ENCODE measurements at regions not wholly inside any gene's neighbourhood (a gene's known extent, or its start where the extent isn't known, plus 50 kb on each side); places are given as distances from the start of the nearest gene placed in this dataset.

DNA sequence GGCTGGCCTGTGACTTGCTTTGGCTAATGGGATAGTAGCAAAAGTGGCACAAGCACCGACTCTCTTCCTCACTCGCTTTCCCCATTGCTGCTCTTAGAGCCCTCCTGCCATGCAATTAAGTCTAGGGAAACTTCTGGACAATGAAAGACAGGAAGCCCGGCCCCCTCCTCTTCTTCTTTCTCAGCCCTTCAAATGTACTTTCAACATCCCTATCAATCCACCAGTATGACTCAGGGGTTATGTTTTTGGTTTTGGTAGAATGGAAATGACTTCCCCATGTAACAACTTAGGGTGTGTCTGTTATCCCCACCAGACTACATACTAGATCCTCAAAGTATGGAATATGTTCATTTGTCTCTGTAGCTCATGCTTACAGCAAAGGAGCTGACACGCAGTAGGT lies 139.0 kb upstream of the GDF10 start:
- Histone ChIP-seq H4K12ac (ENCODE audit: low read depth, low read length) (no peak overlapping the region), H3K36me3 (ENCODE audit: control insufficient read depth in 1 of 2, insufficient read depth in 2 of 2, low read length in 2 of 2) (no peaks in the 10 kb centered on the region), H3K4ac (ENCODE audit: low read depth, low read length) (no peak overlapping the region), H4K8ac (ENCODE audit: low read depth, low read length) (no peak overlapping the region), H3K9ac (ENCODE audit: low read length) (no peak overlapping the region), H3K27ac (ENCODE audit: low read depth, low read length) (no peak overlapping the region), H2BK5ac (ENCODE audit: low read depth, low read length, poor library complexity) (no peak overlapping the region), H3K14ac (ENCODE audit: low read length) (no peak overlapping the region), H2AK5ac (ENCODE audit: low read length) (no peak overlapping the region), H3K4me3 (ENCODE audit: low read depth, low read length) (no peak overlapping the region), H3K9me3 (ENCODE audit: insufficient read depth, low read depth, low read length) (peaks cover 5% of the 10 kb centered on the region), H2BK12ac (ENCODE audit: low read length) (no peak overlapping the region), H3K79me1 (ENCODE audit: low read length) (peaks cover 9% of the 10 kb centered on the region), H3K27me3 (ENCODE audit: insufficient read depth, low read length) (no peaks in the 10 kb centered on the region), H3K23ac (ENCODE audit: low read length) (no peak overlapping the region), H4K91ac (ENCODE audit: low read depth, low read length) (no peak overlapping the region), H3K79me2 (ENCODE audit: control insufficient read depth, insufficient read depth, low read length, poor library complexity) (no peaks in the 10 kb centered on the region), H3K18ac (ENCODE audit: low read length) (no peak overlapping the region), H3K4me2 (ENCODE audit: low read length) (no peak overlapping the region), H2BK120ac (ENCODE audit: insufficient read depth, low read length, poor library complexity) (no peak overlapping the region), H3K4me1 (ENCODE audit: control insufficient read depth in 1 of 2, insufficient read depth in 2 of 2, low read length in 2 of 2) (peaks cover 7 to 14% of the 10 kb centered on the region in 2 experiments), H2AFZ (ENCODE audit: insufficient read depth, low read length, poor library complexity) (no peak overlapping the region)
- no CpG with 5 or more reads among the region's 4 CpGs for WGBS (ENCODE audit: extremely low coverage, insufficient coverage, insufficient read length)
- DNase-seq = no peak

DNA sequence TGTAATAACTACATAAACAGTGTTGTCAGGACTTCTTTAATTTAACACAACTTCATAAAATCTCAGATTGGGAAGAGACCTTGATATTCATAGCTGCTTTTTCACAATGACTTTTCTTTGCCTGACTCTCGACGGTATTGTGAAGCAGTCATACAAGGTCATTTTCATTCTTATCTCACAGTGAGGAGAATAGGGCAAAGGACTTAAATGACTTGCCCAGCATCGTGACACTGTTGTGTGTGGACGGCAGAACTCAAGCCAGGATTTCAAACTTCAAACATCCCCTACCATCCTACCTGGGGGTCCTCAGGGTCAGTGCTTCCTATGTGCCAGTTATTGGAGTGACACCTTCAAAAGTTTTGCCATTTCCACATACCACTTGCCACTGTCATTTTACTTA lies 138.5 kb upstream of the GDF10 start:
- Histone ChIP-seq H3K23ac (ENCODE audit: low read length) (no peak overlapping the region), H3K36me3 (ENCODE audit: control insufficient read depth in 1 of 2, insufficient read depth in 2 of 2, low read length in 2 of 2) (no peaks in the 10 kb centered on the region), H3K4me3 (ENCODE audit: low read depth, low read length) (no peak overlapping the region), H2BK120ac (ENCODE audit: insufficient read depth, low read length, poor library complexity) (no peak overlapping the region), H3K9me3 (ENCODE audit: insufficient read depth, low read depth, low read length) (peaks cover 5% of the 10 kb centered on the region), H3K79me2 (ENCODE audit: control insufficient read depth, insufficient read depth, low read length, poor library complexity) (no peaks in the 10 kb centered on the region), H3K27me3 (ENCODE audit: insufficient read depth, low read length) (no peaks in the 10 kb centered on the region), H3K4ac (ENCODE audit: low read depth, low read length) (no peak overlapping the region), H3K14ac (ENCODE audit: low read length) (no peak overlapping the region), H4K91ac (ENCODE audit: low read depth, low read length) (no peak overlapping the region), H3K79me1 (ENCODE audit: low read length) (peaks cover 9% of the 10 kb centered on the region), H3K9ac (ENCODE audit: low read length) (no peak overlapping the region), H4K12ac (ENCODE audit: low read depth, low read length) (no peak overlapping the region), H2AK5ac (ENCODE audit: low read length) (no peak overlapping the region), H3K4me2 (ENCODE audit: low read length) (no peak overlapping the region), H3K4me1 (ENCODE audit: control insufficient read depth in 1 of 2, insufficient read depth in 2 of 2, low read length in 2 of 2) (peaks cover 7 to 17% of the 10 kb centered on the region in 2 experiments), H2BK12ac (ENCODE audit: low read length) (no peak overlapping the region), H2BK5ac (ENCODE audit: low read depth, low read length, poor library complexity) (no peak overlapping the region), H4K8ac (ENCODE audit: low read depth, low read length) (no peak overlapping the region), H3K18ac (ENCODE audit: low read length) (no peak overlapping the region), H3K27ac (ENCODE audit: low read depth, low read length) (no peak overlapping the region), H2AFZ (ENCODE audit: insufficient read depth, low read length, poor library complexity) (no peak overlapping the region)
- DNase-seq = no peak
- no CpG with 5 or more reads among the region's 4 CpGs for WGBS (ENCODE audit: extremely low coverage, insufficient coverage, insufficient read length)

DNA sequence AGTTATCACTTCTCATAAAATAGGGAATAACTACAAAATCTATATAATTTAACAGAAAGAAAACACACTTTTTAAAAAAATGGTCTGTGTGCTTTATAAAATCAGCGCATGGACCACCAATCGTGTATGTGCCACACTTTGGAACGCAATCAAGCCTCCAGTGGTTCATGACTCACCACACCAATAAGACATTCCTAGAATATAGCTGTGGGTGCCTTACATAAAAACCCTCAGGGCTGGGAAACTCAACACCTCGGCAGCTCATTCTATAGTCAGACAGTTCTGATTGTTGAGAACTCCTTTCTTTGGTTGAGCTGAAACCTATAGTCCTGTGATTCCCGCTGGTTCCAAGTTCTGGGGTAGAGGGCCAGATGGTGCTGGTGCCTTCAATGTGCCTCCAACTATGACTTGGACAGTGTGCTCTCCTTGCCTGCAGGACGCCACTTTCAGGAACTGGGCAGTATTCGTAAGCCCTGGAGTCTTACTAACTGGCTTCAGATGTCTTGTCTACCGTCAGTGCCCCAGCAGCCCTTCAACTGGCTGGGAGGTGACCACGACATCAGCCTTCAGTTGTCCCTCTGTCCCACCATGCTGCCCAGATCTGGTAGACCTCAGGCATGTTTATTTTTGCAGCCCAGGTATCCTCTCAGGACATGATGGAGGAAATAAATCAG lies 135.7 kb upstream of the GDF10 start:
- Histone ChIP-seq H3K27ac (ENCODE audit: low read depth, low read length) (no peak overlapping the region), H3K14ac (ENCODE audit: low read length) (peak overlapping the region; percentile 4), H3K36me3 (ENCODE audit: control insufficient read depth in 1 of 2, insufficient read depth in 2 of 2, low read length in 2 of 2) (no peaks in the 10 kb centered on the region), H2BK5ac (ENCODE audit: low read depth, low read length, poor library complexity) (no peak overlapping the region), H3K79me2 (ENCODE audit: control insufficient read depth, insufficient read depth, low read length, poor library complexity) (no peaks in the 10 kb centered on the region), H4K12ac (ENCODE audit: low read depth, low read length) (no peak overlapping the region), H2AK5ac (ENCODE audit: low read length) (no peak overlapping the region), H3K4me1 (ENCODE audit: control insufficient read depth in 1 of 2, insufficient read depth in 2 of 2, low read length in 2 of 2) (peaks cover 7 to 20% of the 10 kb centered on the region in 2 experiments), H3K79me1 (ENCODE audit: low read length) (peaks cover 11% of the 10 kb centered on the region), H3K4ac (ENCODE audit: low read depth, low read length) (no peak overlapping the region), H3K4me3 (ENCODE audit: low read depth, low read length) (no peak overlapping the region), H4K8ac (ENCODE audit: low read depth, low read length) (no peak overlapping the region), H2AFZ (ENCODE audit: insufficient read depth, low read length, poor library complexity) (no peak overlapping the region), H2BK12ac (ENCODE audit: low read length) (no peak overlapping the region), H4K91ac (ENCODE audit: low read depth, low read length) (peak overlapping the region; percentile 9), H3K9ac (ENCODE audit: low read length) (no peak overlapping the region), H3K27me3 (ENCODE audit: insufficient read depth, low read length) (no peaks in the 10 kb centered on the region), H3K23ac (ENCODE audit: low read length) (no peak overlapping the region), H3K18ac (ENCODE audit: low read length) (peak overlapping the region; percentile 4), H2BK120ac (ENCODE audit: insufficient read depth, low read length, poor library complexity) (peak overlapping the region; percentile 26), H3K4me2 (ENCODE audit: low read length) (no peak overlapping the region), H3K9me3 (ENCODE audit: insufficient read depth, low read depth, low read length) (peaks cover 2% of the 10 kb centered on the region)
- DNase-seq = peak; percentile 90 to 93
- WGBS (ENCODE audit: extremely low coverage, insufficient coverage, insufficient read length) = no CpG with 5 or more reads among the region's 9 CpGs

DNA sequence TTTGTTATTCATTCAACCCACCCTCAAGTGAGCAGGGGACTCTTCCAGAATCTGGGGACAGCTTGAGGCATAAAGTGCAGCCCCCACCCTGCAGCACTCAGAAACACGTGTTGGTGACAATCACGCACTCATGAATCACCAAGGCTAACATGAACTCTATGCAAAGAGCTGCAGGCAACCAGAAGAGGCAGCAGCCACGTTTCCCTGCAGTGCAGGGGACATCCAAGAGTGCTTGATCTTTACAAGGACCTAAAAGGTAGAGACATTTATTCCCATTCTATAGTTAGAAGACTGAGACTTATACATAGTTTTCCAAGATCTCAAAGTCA lies 135.2 kb upstream of the GDF10 start:
- H3K23ac ChIP-seq (ENCODE audit: low read length) = no peak overlapping the region
- no peak overlapping the region for H2AFZ ChIP-seq (ENCODE audit: insufficient read depth, low read length, poor library complexity)
- H3K27me3 ChIP-seq (ENCODE audit: insufficient read depth, low read length) = no peaks in the 10 kb centered on the region
- no peak overlapping the region for H4K91ac ChIP-seq (ENCODE audit: low read depth, low read length)
- no peak overlapping the region for H3K14ac ChIP-seq (ENCODE audit: low read length)
- no peak overlapping the region for H3K18ac ChIP-seq (ENCODE audit: low read length)
- WGBS (ENCODE audit: extremely low coverage, insufficient coverage, insufficient read length) = no CpG with 5 or more reads among the region's 3 CpGs
- no peak overlapping the region for H3K4me3 ChIP-seq (ENCODE audit: low read depth, low read length)
- no peak overlapping the region for H3K4ac ChIP-seq (ENCODE audit: low read depth, low read length)
- H2BK120ac ChIP-seq (ENCODE audit: insufficient read depth, low read length, poor library complexity) = no peak overlapping the region
- H3K79me1 ChIP-seq (ENCODE audit: low read length) = peaks cover 11% of the 10 kb centered on the region
- H3K9me3 ChIP-seq (ENCODE audit: insufficient read depth, low read depth, low read length) = peaks cover 2% of the 10 kb centered on the region
- no peak overlapping the region for H3K27ac ChIP-seq (ENCODE audit: low read depth, low read length)
- no peaks in the 10 kb centered on the region for H3K79me2 ChIP-seq (ENCODE audit: control insufficient read depth, insufficient read depth, low read length, poor library complexity)
- peak; percentile 66 to 67 for DNase-seq
- no peak overlapping the region for H3K4me2 ChIP-seq (ENCODE audit: low read length)
- no peak overlapping the region for H2BK5ac ChIP-seq (ENCODE audit: low read depth, low read length, poor library complexity)
- no peak overlapping the region for H4K8ac ChIP-seq (ENCODE audit: low read depth, low read length)
- H3K9ac ChIP-seq (ENCODE audit: low read length) = no peak overlapping the region
- H3K36me3 ChIP-seq (ENCODE audit: control insufficient read depth in 1 of 2, insufficient read depth in 2 of 2, low read length in 2 of 2) = no peaks in the 10 kb centered on the region
- no peak overlapping the region for H2AK5ac ChIP-seq (ENCODE audit: low read length)
- H4K12ac ChIP-seq (ENCODE audit: low read depth, low read length) = no peak overlapping the region
- H3K4me1 ChIP-seq (ENCODE audit: control insufficient read depth in 1 of 2, insufficient read depth in 2 of 2, low read length in 2 of 2) = peaks cover 7 to 20% of the 10 kb centered on the region in 2 experiments
- H2BK12ac ChIP-seq (ENCODE audit: low read length) = no peak overlapping the region
